HG02981 (cell line): ENCODE measurements at regions not wholly inside any gene's neighbourhood (a gene's known extent, or its start where the extent isn't known, plus 50 kb on each side); places are given as distances from the start of the nearest gene placed in this dataset.
A peak's percentile ranks its signal among the peaks of the same experiment; 100 is the strongest.

Source experiments
- ATAC-seq: cut with Tn5 transposase; IDR thresholded peaks from one replicate; pipeline ENCODE4 v1.9.1; 2021; ENCODE audit warnings: mild to moderate bottlenecking, moderate library complexity; ENCODE audit not compliant: unreplicated experiment

- ATAC-seq: no peak
Observed at GRCh38 chr17:77306790-77307478, 166.2 kb downstream of the SEC14L1 start.

- no peak for ATAC-seq
Observed at GRCh38 chr17:77307479-77308198, 166.9 kb downstream of the SEC14L1 start.

GRCh38 chr17:77308861-77309726, 168.3 kb downstream of the SEC14L1 start:
- no peak for ATAC-seq

GRCh38 chr17:77310336-77310735, 169.6 kb downstream of the SEC14L1 start:
- no peak for ATAC-seq

GRCh38 chr17:77311371-77311981, 170.7 kb downstream of the SEC14L1 start:
- no peak for ATAC-seq

- ATAC-seq: no peak
Observed at GRCh38 chr17:77312061-77312701, 171.4 kb downstream of the SEC14L1 start.

GRCh38 chr17:77312786-77313599, 172.2 kb downstream of the SEC14L1 start:
- no peak for ATAC-seq

- ATAC-seq: no peak
Observed at GRCh38 chr17:77313831-77314230, 173.1 kb downstream of the SEC14L1 start.

GRCh38 chr17:77314601-77315000, 173.8 kb downstream of the SEC14L1 start:
- ATAC-seq: no peak

GRCh38 chr17:77315010-77315409, 174.2 kb downstream of the SEC14L1 start:
- no peak for ATAC-seq

- no peak for ATAC-seq
Observed at GRCh38 chr17:77315551-77316190, 174.9 kb downstream of the SEC14L1 start.

- ATAC-seq: no peak
Observed at GRCh38 chr17:77316191-77316641, 175.4 kb downstream of the SEC14L1 start.

GRCh38 chr17:77316651-77317050, 175.9 kb downstream of the SEC14L1 start:
- ATAC-seq: no peak

GRCh38 chr17:77317091-77317750, 176.5 kb downstream of the SEC14L1 start:
- no peak for ATAC-seq

- ATAC-seq: no peak
Observed at GRCh38 chr17:77318021-77318420, 177.3 kb downstream of the SEC14L1 start.

GRCh38 chr17:77318491-77319210, 177.9 kb downstream of the SEC14L1 start:
- no peak for ATAC-seq

- peak; percentile 31 for ATAC-seq
Observed at GRCh38 chr17:77319211-77320043, 178.7 kb downstream of the SEC14L1 start.
